GM18499 (cell line): ENCODE measurements at regions not wholly inside any gene's neighbourhood (a gene's known extent, or its start where the extent isn't known, plus 50 kb on each side); places are given as distances from the start of the nearest gene placed in this dataset.
"Not testable (repeated sequence)": the region's sequence is repeated elsewhere in the genome, so short reads cannot be mapped to it uniquely, and the experiment has no call there.

Source experiments
- ATAC-seq: cut with Tn5 transposase; IDR thresholded peaks from one replicate; pipeline ENCODE4 v1.9.1; 2021; ENCODE audit warnings: moderate number of reproducible peaks; ENCODE audit not compliant: insufficient read depth, unreplicated experiment

- no peak for ATAC-seq
These were observed 197.1 kb upstream of the C2CD4B start for GRCh38 chr15:62362144-62362543.

GRCh38 chr15:62362608-62363007 is 197.5 kb upstream of the C2CD4B start:
- no peak for ATAC-seq

GRCh38 chr15:62363913-62364312 is 198.8 kb upstream of the C2CD4B start:
- ATAC-seq: no peak

- ATAC-seq: no peak
These were observed 200.8 kb upstream of the C2CD4B start for GRCh38 chr15:62365795-62366442.

- ATAC-seq: no peak
These were observed 204.4 kb upstream of the C2CD4B start for GRCh38 chr15:62369454-62369853.

- ATAC-seq: not testable (repeated sequence)
These were observed 206.6 kb upstream of the C2CD4B start for GRCh38 chr15:62371683-62372082.

GRCh38 chr15:62377736-62378480 is 212.8 kb upstream of the C2CD4B start:
- no peak for ATAC-seq

- no peak for ATAC-seq
These were observed 213.8 kb upstream of the C2CD4B start for GRCh38 chr15:62378772-62379498.

- no peak for ATAC-seq
These were observed 214.9 kb upstream of the C2CD4B start for GRCh38 chr15:62380011-62380410.

- ATAC-seq: no peak
These were observed 217.0 kb upstream of the C2CD4B start for GRCh38 chr15:62382046-62382445.

GRCh38 chr15:62389885-62390790 is 225.1 kb upstream of the C2CD4B start, which contains the start of gene TLN2:
TSS of gene TLN2 (plus strand) at chr15:62390550.
- ATAC-seq: peak; percentile 45

- no peak for ATAC-seq
These were observed 225.9 kb upstream of the C2CD4B start for GRCh38 chr15:62390791-62391640.

- no peak for ATAC-seq
These were observed 226.7 kb upstream of the C2CD4B start for GRCh38 chr15:62391641-62392262.

- no peak for ATAC-seq
These were observed 227.3 kb upstream of the C2CD4B start for GRCh38 chr15:62392376-62392775.

GRCh38 chr15:62393196-62393595 is 228.1 kb upstream of the C2CD4B start:
- ATAC-seq: no peak

GRCh38 chr15:62394079-62394478 is 229.0 kb upstream of the C2CD4B start:
- ATAC-seq: no peak

- no peak for ATAC-seq
These were observed 235.7 kb upstream of the C2CD4B start for GRCh38 chr15:62400778-62401177.

- no peak for ATAC-seq
These were observed 237.6 kb upstream of the C2CD4B start for GRCh38 chr15:62402687-62403086.
